Kidney tubule cell (primary cell): ENCODE measurements at regions not wholly inside any gene's neighbourhood (a gene's known extent, or its start where the extent isn't known, plus 50 kb on each side); places are given as distances from the start of the nearest gene placed in this dataset.
"Not testable (repeated sequence)": the region's sequence is repeated elsewhere in the genome, so short reads cannot be mapped to it uniquely, and the experiment has no call there.

Source experiments
- DNase-seq: peaks from one replicate; pipeline ENCODE4 v3.0.0-alpha.2; 2018; ENCODE audit warnings: low spot score

DNA sequence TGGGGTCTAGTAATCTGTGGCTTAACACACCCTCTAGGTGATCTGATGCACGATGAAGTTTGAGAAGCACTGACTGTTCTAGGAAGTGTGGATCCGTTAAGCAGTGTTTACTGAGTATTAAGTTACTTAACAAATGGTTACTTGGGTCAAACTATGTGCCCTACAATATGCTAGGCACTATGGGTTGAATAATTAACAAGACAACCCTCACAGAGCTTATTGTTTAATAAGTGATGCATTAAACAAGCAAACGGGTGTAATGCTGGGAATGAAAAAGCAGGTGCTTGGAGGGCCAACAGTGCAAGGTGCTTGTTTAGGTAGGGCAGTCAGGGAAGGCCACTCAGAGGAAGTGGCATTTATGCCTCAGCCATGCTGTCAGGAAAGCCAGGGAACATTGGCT lies 378.0 kb upstream of the PODXL start:
- DNase-seq = peak; percentile 81

DNA sequence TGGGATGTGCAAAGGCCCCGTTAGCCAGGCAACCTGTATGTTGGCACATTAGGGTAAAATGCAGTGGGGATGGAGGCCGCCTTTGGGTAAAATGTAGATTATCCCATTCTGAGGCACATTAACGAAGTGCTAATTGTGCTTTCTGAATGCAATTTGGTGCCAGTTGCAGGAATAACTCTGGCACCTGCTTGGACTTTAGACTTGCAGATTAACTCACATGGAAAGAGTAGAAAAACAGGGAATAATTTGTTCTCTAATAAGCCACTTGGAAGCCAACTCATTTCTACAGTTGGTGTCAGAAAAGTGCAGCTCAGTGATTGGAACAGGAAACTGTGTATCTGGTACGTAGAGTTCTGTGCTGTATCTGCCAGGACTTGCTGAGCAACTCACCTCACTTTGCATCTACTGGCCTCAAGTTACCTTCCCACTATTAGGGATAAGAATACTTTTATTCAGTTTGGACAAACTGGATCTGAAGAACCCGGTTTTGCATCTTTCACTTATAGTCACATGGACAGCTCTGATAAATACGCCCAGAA lies 377.4 kb upstream of the PODXL start:
- no peak for DNase-seq

DNA sequence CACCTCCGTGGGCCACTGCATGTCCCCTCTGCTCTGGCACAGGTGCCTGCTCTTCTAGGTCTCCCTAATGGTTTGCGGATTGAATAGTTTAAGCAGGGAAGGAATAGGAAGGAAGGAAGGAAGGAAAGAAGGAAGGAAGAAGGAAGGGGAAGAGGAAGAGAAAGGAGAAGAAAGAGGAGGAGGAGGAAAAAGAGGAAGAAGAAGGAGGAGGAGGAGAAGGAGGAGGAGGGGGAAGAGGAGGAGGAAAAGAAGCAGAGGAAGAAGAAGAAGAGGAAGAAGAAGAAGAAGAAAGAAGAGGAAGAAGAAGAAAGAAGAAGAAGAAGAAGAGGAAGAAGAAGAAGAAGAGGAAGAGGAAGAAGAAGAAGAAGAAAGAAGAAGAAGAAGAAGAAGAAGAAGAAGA lies 376.8 kb upstream of the PODXL start:
- DNase-seq = not testable (repeated sequence)

DNA sequence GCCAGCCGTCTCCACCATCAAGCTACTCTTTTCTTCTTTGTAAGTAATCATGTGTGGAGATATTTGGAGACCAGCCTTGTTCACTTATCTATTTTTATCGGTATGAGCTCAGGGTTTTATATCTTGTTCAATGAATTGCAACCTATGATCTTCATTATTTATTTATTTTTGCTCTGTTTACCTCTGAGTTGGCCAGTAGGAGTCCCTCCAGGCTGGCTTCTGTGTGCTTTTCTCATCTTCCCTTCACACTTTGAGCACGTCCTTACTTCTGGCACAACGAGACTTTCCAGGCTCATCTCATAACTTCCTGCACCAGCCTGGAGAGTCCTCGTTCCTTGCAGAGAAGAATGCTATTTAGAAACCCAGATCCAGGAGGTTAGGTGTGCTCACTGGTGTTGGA lies 375.8 kb upstream of the PODXL start:
- no peak for DNase-seq

DNA sequence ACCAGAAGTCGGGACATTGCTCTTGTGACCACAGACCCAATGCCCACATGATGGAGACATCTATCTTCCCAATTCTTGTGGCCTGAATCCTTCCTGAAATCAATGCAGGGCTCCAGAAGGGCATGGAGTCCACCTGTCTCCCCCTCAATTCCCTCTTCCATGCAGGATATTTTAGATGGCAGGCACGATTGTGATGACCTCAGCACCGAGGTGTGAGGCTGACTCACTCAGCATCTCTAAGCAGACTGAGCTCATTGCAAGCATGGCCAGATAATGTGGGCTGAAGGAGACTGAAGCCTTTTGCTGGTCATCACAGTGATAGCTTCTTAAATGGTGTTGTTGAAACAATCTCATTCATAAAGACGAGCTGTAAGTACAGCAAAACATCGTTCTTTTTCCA lies 374.9 kb upstream of the PODXL start:
- DNase-seq = peak; percentile 63

DNA sequence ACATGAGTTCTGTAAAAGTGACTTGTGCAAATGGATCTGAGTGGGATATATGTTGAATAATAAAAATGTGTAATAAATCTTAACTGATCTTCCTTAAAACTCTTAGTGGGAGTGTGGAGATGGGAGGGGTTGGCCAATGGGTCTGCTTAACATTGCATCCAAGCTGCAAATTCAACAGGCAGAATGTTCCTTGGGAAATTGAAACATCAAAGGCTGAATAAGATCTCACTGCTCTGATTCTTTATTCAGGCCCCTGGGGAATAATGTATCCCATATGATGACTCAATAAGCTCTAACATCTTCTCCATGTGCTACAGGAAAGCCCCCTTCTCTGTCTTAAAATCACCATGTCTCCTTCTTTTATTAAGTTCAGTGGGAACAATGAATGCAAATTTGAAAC lies 373.2 kb upstream of the PODXL start:
- no peak for DNase-seq

DNA sequence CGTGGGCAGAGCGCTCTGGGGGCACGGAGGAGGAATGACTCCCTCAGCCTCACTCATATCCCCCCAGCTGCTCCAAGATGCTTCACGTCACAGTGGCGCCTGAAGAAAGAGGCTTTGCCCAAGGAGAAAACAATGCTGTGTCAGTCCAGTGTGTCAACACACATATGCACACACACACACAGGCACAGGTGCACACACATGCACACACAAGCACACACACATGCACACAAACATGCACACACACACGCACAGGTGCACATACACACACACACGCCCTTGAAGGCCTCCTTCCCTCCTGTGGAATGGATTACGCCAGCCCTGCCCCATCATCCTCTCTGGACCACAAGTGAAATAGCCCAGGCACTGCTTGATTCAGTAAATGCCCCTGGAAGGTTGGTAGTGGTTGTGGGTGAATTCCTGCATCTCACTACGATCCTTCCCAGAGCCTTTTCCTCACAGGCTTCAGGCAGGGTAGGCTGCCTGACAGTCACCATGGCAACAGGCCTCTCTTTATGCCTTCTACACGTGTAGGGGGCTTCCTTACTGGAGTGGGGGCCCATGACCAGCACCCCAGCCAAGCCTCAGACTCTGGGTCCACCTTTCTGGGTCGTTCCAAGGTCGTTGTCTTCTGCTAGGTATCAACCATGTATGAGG lies 371.5 kb upstream of the PODXL start:
- no peak for DNase-seq

DNA sequence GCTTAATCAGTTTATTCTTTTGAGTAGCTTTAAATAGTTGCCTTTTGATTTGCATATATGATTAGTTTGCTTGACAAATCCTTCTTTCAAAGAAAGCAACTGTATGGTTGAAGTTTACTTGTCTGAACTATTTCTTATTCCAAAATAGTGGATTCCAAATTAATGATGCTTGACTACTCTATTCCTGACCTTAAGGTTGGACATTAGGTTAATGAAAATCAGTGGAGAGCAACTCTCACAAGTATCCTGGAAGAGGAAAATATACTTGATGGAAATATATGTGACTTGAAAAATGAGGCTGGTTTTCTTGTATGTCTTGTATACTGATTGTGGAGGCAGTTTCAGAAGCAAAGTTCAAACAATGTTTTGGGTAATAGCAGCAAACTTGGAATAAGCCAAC lies 369.2 kb upstream of the PODXL start:
- DNase-seq = no peak

DNA sequence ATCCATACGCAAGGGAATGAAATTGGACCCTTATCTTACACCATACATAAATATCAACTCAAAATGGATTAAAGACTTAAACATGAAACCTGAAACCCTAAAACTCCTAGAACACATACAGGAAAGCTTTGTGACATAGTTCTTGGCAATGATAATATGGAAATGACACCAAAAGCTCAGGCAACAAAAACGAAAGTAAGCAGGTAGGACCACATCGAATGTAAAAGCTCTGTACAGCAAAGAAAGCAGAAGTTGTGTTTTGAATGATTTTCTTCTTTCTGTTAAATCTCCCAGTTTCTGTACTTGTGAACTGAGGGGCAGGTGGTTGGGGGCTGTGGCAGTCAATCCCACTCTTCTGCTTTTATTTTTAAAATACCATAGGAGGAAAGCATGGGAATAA lies 368.4 kb upstream of the PODXL start:
- DNase-seq = no peak

DNA sequence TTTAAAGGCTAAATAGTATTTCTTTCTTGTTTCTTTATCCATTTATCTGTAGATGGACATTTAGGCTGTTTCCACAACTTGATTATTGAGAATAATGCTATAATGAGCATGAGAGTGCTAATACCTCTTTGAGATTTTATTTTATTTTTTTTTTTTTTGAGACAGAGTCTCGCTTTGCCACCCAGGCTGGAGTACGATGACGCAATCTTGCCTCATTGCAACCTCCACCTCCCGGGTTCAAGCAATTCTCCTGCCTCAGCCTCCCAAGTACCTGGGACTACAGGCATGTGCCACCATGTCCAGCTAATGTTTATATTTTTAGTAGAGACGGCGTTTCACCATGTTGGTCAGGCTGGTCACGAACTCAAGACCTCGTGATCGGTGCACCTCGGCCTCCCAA lies 366.5 kb upstream of the PODXL start:
- not testable (repeated sequence) for DNase-seq

DNA sequence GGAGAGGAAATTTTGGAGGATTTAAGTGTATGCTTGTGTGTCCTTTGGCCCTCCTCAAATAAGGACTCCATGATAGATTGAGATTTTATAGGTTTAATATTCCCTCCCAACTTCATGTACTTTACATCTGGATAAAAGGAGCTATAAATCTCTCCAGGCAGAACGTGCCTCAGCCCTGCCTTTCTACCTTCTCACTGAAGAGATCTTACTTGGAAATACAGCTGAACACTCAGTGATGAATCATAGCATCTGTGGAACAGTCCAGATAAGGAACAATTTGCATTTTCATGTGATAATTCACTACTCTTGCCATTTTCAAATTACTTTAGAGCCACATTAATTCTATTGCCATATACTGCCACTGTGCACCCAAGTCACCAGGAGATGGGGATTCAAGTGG lies 364.6 kb upstream of the PODXL start:
- DNase-seq = no peak

DNA sequence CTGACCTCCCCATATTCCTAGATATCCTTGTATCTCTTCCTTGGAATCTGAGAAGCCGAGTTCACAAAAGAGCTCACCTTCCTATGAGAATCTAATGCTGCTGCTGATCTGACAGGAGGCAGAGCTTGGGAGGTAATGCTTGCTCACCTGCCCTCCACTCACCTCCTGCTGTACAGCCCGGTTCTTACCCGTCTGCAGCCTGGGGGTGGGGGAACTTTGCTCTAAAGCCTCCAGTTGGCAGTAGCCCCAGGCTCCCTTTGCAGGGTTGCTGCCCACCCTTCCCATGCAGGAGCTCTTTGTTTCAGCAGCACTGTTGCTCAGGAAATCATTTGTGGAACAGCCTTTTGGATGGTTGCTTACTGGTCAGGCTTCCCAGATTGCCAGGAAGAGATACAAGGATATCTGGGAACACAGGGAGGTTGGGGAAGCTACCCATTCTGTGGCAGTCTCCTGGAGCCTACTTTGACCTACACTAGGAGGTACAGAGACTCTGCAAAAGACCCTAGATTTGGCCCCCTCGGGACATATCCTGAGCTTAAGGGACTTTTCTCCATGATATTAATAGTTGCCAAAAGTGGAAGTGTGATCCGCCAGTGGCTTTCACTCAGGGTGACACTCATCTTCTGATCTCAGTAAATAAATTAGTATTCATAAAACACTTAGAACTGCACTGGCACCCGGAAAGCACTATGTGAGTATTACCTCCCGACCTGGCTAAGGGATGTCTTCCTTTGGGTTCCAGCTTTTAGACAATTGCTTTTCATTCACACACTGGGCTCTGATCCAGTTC lies 363.7 kb upstream of the PODXL start:
- DNase-seq = no peak

DNA sequence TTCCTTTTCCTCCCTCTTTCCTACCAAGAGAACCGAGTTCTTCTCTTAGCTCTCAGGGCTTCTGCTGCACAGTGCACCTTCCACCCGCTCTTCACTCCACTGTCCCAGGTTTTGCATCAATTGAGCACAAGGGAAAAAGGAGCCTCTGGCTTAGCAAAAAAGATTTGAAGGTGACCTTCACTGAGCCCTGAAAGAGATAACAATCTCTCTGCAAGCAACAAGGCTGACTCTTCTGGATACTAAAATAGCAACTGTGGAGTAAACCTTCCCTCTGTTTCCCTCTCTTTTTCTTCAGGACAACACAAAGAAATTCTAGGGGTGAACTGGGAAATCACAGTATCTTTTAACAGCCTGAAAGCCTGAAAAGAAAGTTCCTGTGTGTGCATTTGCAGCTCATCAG lies 354.7 kb upstream of the PODXL start:
- no peak for DNase-seq

DNA sequence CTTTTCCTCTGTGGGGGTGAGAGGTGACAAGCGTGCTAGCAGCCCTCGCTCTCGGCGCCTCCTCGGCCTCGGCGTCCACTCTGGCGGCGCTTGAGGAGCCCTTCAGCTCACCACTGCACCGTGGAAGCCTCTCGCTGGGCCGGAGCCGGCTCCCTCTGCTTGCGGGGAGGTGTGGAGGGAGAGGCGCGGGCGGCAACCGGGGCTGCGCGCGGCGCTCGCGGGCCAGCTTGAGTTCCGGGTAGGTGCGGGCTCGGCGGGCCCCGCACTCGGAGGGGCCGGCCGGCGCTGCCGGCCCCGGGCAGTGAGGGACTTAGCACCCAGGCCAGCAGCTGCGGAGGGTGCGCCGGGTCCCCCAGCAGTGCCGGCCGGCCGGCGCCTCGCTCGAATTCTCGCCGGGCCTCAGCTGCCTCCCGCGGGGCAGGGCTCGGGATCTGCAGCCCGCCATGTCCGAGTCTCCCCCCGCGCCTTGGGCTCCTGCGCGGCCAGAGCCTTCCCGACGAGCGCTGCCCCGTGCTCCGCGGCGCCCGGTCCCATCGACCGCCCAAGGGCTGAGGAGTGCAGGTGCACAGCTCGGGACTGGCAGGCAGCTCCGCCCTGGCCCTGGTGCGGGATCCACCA lies 352.8 kb upstream of the PODXL start:
- no peak for DNase-seq

DNA sequence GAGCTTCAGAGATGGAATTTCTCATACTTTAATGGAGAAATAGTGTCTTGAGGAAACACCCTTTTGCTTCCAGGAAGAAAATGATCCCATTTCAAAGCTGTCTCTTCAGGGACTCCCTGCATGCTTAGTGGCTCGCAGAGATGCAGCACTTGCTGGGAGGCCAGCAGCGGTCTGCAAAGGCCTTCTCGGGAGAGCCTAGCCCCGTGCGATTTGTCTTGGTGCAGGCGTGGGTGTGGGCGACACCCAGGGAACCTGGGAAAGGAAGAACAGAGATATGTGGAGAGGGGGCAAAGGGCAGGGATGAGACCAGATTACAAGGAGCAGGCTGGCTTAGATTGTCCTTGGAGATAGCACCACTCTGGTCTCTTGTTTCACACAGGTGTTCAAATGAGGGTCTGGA lies 352.3 kb upstream of the PODXL start:
- DNase-seq = no peak

DNA sequence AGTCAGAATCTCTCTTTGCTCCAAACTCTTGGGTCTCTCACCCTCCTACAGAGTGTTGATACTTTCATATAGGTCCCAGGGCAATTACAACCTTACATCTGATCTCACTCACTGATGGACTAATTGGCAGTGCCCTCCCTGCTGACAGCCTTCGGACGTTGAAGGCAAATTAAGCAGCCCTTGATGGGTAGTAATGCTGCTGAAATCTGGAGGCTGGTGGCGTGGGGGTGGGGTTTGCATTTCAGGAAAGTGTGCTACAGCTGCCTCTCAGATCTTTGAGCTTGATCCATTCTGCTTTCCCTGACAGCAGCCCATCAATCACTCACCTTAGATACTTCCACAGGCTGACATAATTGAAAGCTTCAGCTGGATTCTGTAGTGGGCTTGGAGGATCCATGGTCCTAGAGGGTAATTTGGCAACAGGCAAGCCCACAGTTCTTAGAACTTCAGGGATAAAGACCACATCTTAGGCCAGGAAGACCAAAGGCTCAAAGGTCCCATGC lies 349.1 kb upstream of the PODXL start:
- no peak for DNase-seq

DNA sequence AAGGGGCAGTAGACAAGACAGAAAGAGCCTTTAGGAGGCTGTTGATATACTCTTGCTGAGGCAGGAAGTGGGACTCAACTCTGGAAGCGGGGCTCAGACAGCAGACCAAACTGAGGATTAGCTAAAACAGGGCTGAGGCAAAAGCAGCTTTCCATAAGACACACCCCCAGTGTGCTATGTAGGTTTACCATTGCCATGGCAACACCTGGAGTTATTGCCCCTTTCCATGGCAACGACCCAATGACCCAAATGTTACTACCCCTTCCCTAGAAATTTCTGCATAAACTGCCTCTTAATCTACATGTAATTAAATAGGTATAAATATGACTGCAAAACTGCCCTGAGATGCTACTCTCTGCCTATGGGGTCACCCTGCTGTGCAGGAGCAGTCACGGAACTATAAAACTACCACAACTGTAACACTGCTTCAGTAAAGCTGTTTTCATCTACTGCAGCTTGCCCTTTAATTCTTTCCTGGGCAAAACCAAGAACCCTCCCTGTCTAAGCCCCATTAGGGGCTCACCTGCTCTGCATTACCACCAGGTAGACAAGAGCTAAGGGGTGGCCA lies 348.4 kb upstream of the PODXL start:
- no peak for DNase-seq

DNA sequence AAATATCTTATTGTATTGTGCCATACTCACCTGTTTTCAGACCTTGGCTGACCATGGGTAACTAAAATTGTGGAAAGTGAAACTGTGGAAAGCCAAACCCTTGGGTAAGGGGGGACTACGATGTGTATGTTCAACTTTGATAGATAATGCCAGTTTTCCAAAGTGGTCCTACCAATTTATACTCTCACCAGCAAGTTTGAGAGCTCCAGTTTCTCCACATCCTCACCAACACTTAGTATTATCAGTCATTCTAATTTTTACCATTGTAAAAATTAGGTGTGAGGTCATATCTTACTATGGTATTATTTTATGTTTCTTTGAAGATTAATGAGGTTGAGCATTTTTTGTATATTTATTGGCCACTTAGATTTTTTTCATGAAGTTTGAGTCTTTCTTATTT lies 346.9 kb upstream of the PODXL start:
- no peak for DNase-seq

DNA sequence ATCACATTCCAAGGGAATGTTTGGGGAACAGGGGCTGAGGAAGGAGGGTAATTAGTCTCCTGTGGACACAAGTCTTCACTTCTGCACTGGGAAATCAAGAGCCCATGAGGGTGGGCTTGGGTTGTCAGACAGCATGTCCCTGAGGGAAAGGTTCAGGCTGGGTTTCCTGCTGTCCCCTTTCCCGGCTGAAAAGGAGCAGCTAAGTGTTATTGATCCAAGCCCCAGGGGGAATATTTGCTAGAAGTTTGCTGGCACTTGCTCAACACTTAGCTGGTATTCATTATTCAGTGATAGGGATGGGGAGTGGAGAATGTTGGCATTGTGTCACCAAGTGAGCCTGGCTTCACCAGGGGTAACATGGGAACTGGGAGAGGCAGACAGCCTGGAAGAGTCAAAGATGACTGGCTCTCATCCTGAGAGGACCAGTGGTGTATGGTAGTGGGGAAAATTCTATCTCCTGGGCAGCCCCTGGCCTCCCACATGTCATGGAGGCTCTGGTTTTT lies 344.4 kb upstream of the PODXL start:
- no peak for DNase-seq

DNA sequence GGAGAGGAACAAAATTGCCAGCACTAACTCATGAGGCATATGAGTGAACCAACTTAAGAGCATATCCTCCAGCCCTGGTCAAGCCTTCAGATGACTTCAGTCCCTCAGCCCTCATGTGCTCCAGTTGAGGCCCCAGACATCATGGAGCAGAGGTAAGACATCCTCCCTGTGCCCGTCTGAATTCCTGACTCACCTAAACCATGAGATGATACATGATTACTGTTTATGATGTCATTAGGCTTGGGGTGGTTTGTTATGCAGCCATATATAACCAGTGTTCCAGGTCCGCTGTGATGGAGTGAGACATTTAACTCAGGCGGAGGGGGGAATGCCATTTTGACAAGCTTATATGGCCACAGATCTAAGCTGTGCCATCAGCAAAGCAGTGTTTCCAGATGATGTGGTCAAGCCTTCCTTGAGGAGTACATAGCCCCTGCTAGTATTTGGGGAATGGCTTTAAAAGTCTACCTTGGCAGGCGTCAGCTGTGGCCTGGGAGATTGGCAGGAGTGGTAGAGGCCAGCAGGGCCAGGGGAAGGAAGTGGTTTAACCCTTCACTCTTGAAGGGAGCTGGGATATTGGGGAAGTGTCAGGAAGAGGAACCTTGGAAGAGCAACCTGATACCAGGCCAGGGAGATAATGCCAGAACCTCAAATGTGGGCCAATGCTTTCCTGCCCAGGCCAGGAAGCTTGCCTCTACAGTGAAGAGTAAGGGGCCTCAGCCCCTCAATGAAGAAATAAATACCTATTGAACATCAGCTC lies 343.0 kb upstream of the PODXL start:
- DNase-seq = peak; percentile 37

DNA sequence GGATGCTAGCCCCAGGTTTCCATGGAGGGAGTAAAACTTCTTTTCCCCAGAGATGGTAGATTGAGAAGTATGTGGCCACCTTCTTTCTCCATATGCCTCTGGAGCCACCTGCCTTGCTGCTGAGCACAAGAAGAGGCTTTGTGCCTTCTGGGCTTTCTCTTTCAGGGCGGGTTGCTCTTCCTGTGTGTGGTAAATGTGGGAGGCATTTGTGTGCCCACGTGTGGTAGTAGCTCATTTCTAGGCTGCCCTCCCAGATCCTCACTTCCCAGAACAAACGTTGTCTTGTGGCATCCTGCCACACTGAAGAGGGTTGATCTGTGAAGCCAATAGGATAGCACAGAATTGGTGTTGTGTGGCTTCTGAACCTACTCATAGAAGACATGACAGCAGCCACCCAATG lies 342.0 kb upstream of the PODXL start:
- DNase-seq = no peak

DNA sequence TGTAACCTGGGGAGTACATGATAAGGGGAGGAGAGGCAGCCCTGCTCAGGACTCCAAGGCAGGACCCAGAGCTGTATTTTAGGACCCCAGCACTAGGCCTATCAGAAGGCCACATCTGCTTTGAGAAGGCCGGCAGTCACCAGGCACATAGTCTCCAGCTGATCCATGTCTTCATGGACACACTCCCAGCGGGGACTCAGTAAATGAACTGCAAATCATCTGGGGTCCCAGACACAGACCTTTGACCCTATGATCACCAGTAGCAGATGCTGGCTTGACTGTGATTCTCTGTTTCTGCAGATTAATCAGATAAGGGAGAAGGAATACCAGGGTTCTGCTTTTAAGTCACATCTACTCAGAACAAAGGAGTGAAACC lies 341.4 kb upstream of the PODXL start:
- no peak for DNase-seq
